ENCODE measurements at regions not wholly inside any gene's neighbourhood (a gene's known extent, or its start where the extent isn't known, plus 50 kb on each side); places are given as distances from the start of the nearest gene placed in this dataset.

GRCh38 chr1:55427606-55428005, 212.4 kb upstream of the USP24 start:
- TF ChIP-seq CTCF (IDR thresholded peaks at IDR 0.05) (no peak), POLR2A (IDR thresholded peaks at IDR 0.05) (no peak)

Measured in testis (tissue), 2 donors.